ENCODE measurements at regions not wholly inside any gene's neighbourhood (a gene's known extent, or its start where the extent isn't known, plus 50 kb on each side); places are given as distances from the start of the nearest gene placed in this dataset.

DNA sequence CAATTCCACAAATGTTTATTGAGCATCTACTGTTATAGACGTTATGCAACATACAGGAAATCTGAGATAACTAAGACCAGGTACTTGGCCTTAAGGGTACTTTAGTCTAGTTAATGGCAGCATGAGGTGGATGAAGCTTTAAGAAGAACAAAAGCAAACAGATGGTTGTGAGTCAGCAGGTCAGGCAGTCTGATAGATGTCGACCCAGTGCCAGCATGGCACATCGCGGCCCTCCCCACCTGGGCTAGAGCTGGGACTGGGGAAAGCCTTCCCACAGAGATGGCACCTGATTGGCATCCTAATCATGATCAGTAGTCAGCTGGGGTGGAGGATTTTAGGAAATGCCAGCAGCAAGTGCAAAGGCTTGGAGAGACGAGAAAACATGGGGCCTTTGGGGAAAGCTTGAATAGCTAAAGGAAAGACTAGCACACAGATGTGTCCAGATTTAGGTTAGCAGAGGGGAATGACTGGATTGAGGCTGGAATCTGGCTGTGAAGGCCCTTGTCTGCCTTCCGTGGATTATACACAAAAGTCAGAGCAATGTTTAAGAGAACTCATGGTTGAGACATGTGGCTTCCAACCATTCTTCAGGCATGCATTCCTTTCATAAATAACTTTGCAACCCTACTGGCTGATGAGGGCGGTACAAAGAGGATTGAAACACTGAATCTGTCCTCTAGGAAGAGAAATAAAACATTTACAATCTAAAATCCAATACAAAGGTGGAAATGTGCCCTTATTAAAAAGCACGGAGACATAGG is 395.4 kb upstream of the WWC1 start:
- DNase-seq, result no peak

GRCh38 chr5:167896814-167897213 is 394.6 kb upstream of the WWC1 start:
- no peak for DNase-seq

DNA sequence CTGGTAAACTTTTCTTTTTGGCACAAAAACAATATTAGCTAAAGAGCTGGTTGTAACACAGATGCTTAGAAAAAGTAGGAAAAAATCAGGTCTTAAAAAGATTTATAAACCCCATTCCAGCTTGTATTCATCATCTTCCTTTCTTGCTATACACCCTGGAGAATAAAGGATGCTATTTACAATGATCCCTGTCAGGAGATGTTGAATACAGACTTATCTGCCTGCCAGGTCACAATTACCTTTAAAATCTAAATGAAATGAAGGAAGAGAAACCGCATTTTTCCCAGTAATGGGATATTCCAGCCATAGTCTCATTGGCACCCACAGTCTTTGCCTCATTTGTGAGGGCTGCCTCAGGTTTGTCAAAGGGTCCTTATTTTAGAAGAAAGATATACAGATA is 394.1 kb upstream of the WWC1 start:
- no peak for DNase-seq

GRCh38 chr5:167898361-167899042 is 392.9 kb upstream of the WWC1 start:
- DNase-seq, result no peak

- no peak for DNase-seq
These were observed 391.9 kb upstream of the WWC1 start for GRCh38 chr5:167899490-167900070.

DNA sequence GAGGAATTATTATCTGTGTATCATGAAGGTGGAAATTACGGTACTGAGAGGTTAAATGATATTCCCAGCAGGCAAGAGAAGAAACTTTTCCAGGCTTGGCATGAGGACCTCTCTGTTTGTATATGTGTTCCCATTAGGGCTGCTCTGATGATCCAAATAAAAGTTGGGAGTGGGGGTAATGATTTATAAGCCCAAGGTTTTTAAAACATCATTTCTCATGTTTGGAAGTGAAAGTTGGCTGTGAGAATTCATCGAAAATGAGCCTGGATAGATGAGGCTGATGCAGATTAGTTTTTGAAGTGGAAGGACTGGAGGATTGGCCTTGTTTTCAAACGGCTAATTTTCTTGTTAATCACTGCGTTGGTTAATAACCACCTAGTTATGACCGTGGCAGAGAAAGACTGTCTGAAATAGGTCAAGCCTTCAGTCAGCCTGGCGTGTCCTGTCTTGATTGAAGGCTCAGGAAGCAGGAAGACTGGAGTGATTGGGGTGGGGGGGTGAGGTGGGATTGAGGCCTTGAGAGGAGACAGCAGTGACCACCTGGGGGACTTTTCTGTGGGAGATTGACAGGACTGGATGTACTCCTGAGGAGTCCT is 391.0 kb upstream of the WWC1 start:
- no peak for DNase-seq

DNA sequence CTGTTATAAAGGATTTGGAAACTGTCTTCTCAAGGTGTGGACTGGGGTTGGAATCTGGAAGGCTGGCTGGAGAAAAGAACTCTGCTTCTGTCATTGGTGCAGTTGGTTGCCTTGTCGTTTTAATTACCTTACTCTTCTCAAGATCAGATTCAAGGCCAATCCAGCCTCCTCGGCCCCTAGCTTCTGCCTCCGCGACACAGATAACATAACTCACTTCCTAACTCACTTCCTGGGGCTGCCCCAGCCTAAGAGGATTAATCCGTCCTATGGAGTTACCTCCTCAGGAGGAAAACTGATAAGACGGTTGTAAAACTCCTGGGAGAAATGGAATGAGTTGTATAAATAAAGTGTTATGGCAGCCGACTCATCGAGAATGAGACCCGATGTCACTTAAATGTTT is 389.1 kb upstream of the WWC1 start:
- no peak for DNase-seq

- DNase-seq, result no peak
These were observed 388.2 kb upstream of the WWC1 start for GRCh38 chr5:167903243-167903642.

GRCh38 chr5:167903659-167904058 is 387.8 kb upstream of the WWC1 start:
- DNase-seq, result no peak

GRCh38 chr5:167905919-167906853 is 385.3 kb upstream of the WWC1 start:
- DNase-seq, result no peak

- DNase-seq, result no peak
These were observed 382.8 kb upstream of the WWC1 start for GRCh38 chr5:167908606-167909005.

GRCh38 chr5:167912941-167913665 is 378.3 kb upstream of the WWC1 start:
- DNase-seq, result no peak

DNA sequence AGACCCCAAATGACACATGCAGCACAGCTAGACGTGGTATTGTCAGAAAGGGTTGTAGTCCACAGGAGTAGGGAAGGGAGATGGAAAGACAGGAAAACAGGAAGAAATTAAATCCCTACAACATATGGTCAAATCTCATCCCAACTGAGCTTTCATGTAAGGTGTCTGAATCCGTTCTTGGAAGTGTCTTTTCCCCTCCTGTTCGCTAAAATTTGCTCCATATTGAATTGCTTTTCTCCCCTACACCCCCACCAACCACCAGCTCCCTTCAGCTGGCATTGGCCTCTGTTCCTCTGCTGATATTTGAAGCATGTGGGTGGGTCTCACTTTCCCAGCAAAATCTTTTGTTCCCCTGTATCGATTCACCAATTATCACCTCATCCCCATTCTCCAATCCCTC is 376.2 kb upstream of the WWC1 start:
- no peak for DNase-seq

GRCh38 chr5:167916261-167916691 is 375.2 kb upstream of the WWC1 start:
- no peak for DNase-seq

DNA sequence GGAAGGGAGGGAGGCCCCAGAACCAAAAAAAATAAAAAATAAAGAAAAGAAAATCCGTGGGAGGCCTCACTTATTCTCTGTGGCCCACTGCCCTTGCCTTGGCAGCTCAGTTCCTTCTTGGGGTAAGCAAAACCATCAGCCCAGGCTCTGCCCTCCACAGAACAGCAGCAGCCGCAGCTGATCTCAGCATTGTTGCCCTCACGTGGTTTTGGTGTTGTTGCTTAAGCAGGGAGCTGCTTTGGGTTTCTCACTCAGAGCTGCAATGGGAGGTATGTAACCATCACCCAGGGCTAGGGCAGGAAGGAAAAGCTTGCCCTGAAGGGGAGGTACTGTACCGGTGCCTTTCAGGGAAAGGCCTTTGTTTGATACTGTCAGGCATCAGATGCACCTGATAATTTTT is 374.7 kb upstream of the WWC1 start:
- DNase-seq, result no peak

- DNase-seq, result no peak
These were observed 373.1 kb upstream of the WWC1 start for GRCh38 chr5:167918184-167918812.

DNA sequence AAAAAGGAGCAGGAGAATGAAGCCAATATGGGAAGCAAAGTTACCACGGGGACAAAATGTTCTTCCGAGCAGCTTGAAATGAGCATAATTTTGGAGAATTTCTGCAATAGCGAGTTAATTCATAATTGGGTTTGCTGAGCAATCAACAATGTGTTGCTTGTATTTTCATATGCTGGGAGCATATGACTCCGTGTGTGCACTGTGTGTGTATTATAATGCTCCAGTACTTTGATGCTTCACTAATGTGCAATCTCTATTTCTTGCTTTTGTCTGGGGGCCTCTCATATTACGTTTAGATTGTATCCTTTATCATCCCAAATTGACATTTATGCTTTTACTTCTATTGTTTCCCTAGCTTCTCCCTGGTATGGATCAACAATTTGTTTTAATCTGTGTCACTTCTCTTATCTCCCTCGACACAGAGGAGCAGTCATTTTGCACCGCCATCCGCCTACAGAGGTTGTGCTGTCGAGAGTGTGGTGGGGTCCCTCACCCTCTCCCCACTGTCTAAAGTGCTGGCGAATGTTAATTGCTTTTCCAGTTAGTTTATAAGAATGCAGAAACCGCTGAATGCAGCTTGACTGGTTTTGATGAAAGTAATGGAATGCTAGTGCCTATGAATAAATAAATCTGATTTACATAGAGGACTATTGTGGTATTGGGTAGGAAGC is 372.5 kb upstream of the WWC1 start:
- DNase-seq, result no peak

DNA sequence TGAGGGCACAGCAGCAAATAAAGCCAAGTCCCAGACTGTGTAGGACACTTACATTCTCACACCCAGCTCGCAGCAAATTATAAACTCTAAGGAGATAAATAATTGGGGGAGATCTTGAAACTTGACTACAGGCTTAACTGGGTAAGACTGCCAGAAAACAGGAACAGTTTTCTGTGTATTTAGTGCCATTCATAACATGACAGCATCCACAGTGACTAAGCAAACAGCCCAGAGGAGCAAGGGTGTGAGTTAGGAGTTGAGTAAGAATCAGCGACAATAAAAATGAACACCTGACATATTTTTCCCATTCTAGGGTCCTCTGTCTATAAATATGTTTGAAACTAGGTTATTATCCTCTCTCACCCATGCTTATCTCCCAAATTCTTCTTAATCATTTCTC is 370.9 kb upstream of the WWC1 start:
- DNase-seq, result no peak

- no peak for DNase-seq
These were observed 369.6 kb upstream of the WWC1 start for GRCh38 chr5:167921796-167922195.

GRCh38 chr5:167923396-167923795 is 368.0 kb upstream of the WWC1 start:
- no peak for DNase-seq

DNA sequence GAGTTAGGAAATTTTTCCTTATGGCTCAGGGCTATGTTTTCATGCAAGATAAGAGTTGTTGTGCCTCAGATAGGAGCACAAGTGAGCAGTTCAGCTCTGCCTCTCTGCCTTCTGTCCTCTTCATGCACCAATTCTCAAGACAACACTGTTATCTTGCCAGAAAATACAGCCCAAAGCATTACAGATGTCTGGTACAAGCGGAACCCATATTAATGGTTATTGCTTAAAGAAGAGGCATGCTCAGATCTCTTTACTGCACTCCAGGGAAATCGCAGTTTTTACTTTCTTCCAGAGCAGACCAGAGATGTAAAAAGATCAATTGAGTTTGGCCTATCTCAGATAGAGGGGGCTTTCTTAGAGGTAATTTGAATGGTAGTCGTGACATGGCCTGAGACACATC is 361.6 kb upstream of the WWC1 start:
- no peak for DNase-seq
